HCT116 (cell line): ENCODE measurements at regions not wholly inside any gene's neighbourhood (a gene's known extent, or its start where the extent isn't known, plus 50 kb on each side); places are given as distances from the start of the nearest gene placed in this dataset.

Source experiments
- ATAC-seq: fragments of 200-7000 bp; cut with Tn5 transposase; 2 replicates; pipeline ENCODE4 v1.9.1; 2020; ENCODE audit warnings: mild to moderate bottlenecking, moderate library complexity
- BruUV-seq: library from RNA; stranded (reverse); fragments of 400-500 nt; replicated peaks from 2 replicates; lab custom pipeline; 2021; lab: Mats Ljungman, UMichigan
- CTCF ChIA-PET: fragments of 300-600 bp; sonication (Branson Sonifier 250); formaldehyde crosslinking; loops from one replicate; lab custom pipeline; 2021; ENCODE audit warnings: antibody characterized with exemption; lab: Charles Lee
- POLR2A ChIA-PET: fragments of 300-600, 350-600 bp; sonication (Branson Sonifier 250); formaldehyde crosslinking; loops from one replicate; lab custom pipeline; 2021; ENCODE audit warnings: antibody characterized with exemption; lab: Charles Lee
- RAD21 ChIA-PET, 2 experiments: fragments of 300-600 bp; sonication (Branson Sonifier 250); formaldehyde crosslinking; loops; one replicate each; lab custom pipeline; 2023; ENCODE audit warnings: low total read pairs in 2 of 2; ENCODE audit not compliant: uncharacterized antibody in 2 of 2, unreplicated experiment in 2 of 2, low non-redundant PET in 1 of 2; lab: Charles Lee
- DNase-seq: peaks from one replicate; pipeline ENCODE4 v3.0.0-alpha.2; 2010; ENCODE audit warnings: low read depth, low spot score
- H2AFZ ChIP-seq: fragments of 200-600 bp; shearing (Covaris generic), sonication (generic); 2 replicates; pipeline ENCODE4 v1.6.1; 2017; ENCODE audit warnings: low read depth, mixed run types, mixed read lengths, antibody characterized with exemption, low read length; ENCODE audit not compliant: poor library complexity, severe bottlenecking
- H3K27ac ChIP-seq: 2 replicates; pipeline ENCODE4 v1.5.1; 2012; ENCODE audit warnings: low read depth, low read length
- H3K27me3 ChIP-seq: fragments of 200-600 bp; sonication (generic); 2 replicates; pipeline ENCODE4 v1.6.1; 2016; ENCODE audit warnings: mixed run types, low read length, mixed read lengths; ENCODE audit not compliant: insufficient read depth
- H3K36me3 ChIP-seq, 2 experiments: fragments of 200-500 bp in 1 of 2; fragments of 200-600 bp in 1 of 2; sonication (Bioruptor generic) in 1 of 2; sonication (generic) in 1 of 2; 2 replicates each; pipeline versions ENCODE4 v1.5.1 to v1.6.1; 2014 to 2016; ENCODE audit warnings: low read length in 2 of 2, inconsistent platforms in 1 of 2, mixed read lengths in 1 of 2, mixed run types in 1 of 2; ENCODE audit not compliant: insufficient read depth in 2 of 2, control insufficient read depth in 1 of 2
- H3K4me1 ChIP-seq, 2 experiments: fragments of 200-600 bp in 1 of 2; sonication (generic) in 1 of 2; 2 replicates each; pipeline versions ENCODE4 v1.5.1 to v1.6.1; 2012 to 2017; ENCODE audit warnings: low read length in 2 of 2, inconsistent platforms in 1 of 2, mild to moderate bottlenecking in 1 of 2, mixed read lengths in 1 of 2, mixed run types in 1 of 2, moderate library complexity in 1 of 2; ENCODE audit not compliant: insufficient read depth in 2 of 2, control insufficient read depth in 1 of 2
- H3K4me2 ChIP-seq: fragments of 200-600 bp; sonication (generic); 2 replicates; pipeline ENCODE4 v1.6.1; 2017; ENCODE audit warnings: mixed run types, low read length, mixed read lengths
- H3K4me3 ChIP-seq, 2 experiments: fragments of 200-600 bp in 1 of 2; sonication (generic) in 1 of 2; replicated peaks in 1 of 2; 2 replicates each; pipeline ENCODE4 v1.5.1; 2011 to 2016; ENCODE audit warnings: low read length in 2 of 2, control low read depth in 1 of 2, low read depth in 1 of 2, mild to moderate bottlenecking in 1 of 2, mixed read lengths in 1 of 2, mixed run types in 1 of 2
- H3K79me2 ChIP-seq: fragments of 200-600 bp; sonication (generic); 2 replicates; pipeline ENCODE4 v1.6.1; 2017; ENCODE audit warnings: mild to moderate bottlenecking, mixed run types, low read length, moderate library complexity, mixed read lengths; ENCODE audit not compliant: insufficient read depth
- H3K9ac ChIP-seq: fragments of 200-600 bp; sonication (generic); 2 replicates; pipeline ENCODE4 v1.6.1; 2016; ENCODE audit warnings: low read length, mixed read lengths
- H3K9me2 ChIP-seq: fragments of 200-600 bp; sonication (generic), shearing (Covaris generic); 2 replicates; pipeline ENCODE4 v1.6.1; 2017; ENCODE audit warnings: mixed run types, mild to moderate bottlenecking, moderate library complexity; ENCODE audit not compliant: insufficient read depth
- H3K9me3 ChIP-seq, 2 experiments: fragments of 200-500 bp in 1 of 2; fragments of 200-600 bp in 1 of 2; sonication (Bioruptor generic) in 1 of 2; sonication (generic) in 1 of 2; 2 replicates each; pipeline ENCODE4 v1.6.1; 2014 to 2017; ENCODE audit warnings: low read length in 2 of 2, mixed read lengths in 2 of 2, inconsistent platforms in 1 of 2, low read depth in 1 of 2, mild to moderate bottlenecking in 1 of 2, mixed run types in 1 of 2, moderate library complexity in 1 of 2; ENCODE audit not compliant: control insufficient read depth in 1 of 2, insufficient read depth in 1 of 2
- H4K20me1 ChIP-seq: fragments of 200-600 bp; sonication (generic), shearing (Covaris generic); 2 replicates; pipeline ENCODE4 v1.6.1; 2017; ENCODE audit warnings: mixed run types, mild to moderate bottlenecking, moderate library complexity; ENCODE audit not compliant: insufficient read depth
- CBX3 ChIP-seq: IDR thresholded peaks from 2 replicates; pipeline ENCODE4 v1.6.1; 2012; ENCODE audit warnings: low read depth
- CEBPB ChIP-seq: IDR thresholded peaks from 2 replicates; pipeline ENCODE4 v1.6.1; 2012; ENCODE audit warnings: low read depth
- EGR1 ChIP-seq: IDR thresholded peaks from 2 replicates; pipeline ENCODE4 v1.6.1; 2012; ENCODE audit warnings: low read depth
- ELF1 ChIP-seq: IDR thresholded peaks from 2 replicates; pipeline ENCODE4 v1.6.1; 2012; ENCODE audit warnings: low read depth, borderline replicate concordance
- EZH2 ChIP-seq: fragments of 200-600 bp; sonication (generic); IDR thresholded peaks from 2 replicates; pipeline ENCODE4 v1.6.1; 2017; ENCODE audit warnings: antibody characterized with exemption, mixed run types
- FOSL1 ChIP-seq: IDR thresholded peaks from 2 replicates; pipeline ENCODE4 v1.6.1; 2012; ENCODE audit warnings: low read depth
- JUND ChIP-seq: IDR thresholded peaks from 2 replicates; pipeline ENCODE4 v1.6.1; 2012
- POLR2A ChIP-seq: IDR thresholded peaks from 2 replicates; pipeline ENCODE4 v1.7.0; 2011; ENCODE audit warnings: borderline replicate concordance; ENCODE audit not compliant: insufficient read depth, insufficient read length; ENCODE audit errors: extremely low read depth
- RAD21 ChIP-seq: IDR thresholded peaks from 2 replicates; pipeline ENCODE4 v1.6.1; 2012; ENCODE audit warnings: low read depth, mild to moderate bottlenecking
- SRF ChIP-seq: IDR thresholded peaks from 2 replicates; pipeline ENCODE4 v1.6.1; 2012; ENCODE audit warnings: low read depth
- TCF7L2 ChIP-seq: IDR thresholded peaks from 2 replicates; pipeline ENCODE4 v1.7.0; 2011; ENCODE audit warnings: borderline replicate concordance, inconsistent platforms; ENCODE audit not compliant: insufficient read depth, insufficient read length; ENCODE audit errors: extremely low read depth
- YY1 ChIP-seq: IDR thresholded peaks from 2 replicates; pipeline ENCODE4 v1.6.1; 2011; ENCODE audit warnings: low read length, low read depth, moderate library complexity, mild to moderate bottlenecking; ENCODE audit not compliant: insufficient replicate concordance; ENCODE audit errors: extremely low read depth
- intact Hi-C: fragments of 100-400 bp; cut with micrococcal nuclease; formaldehyde crosslinking; loops from 2 replicates; pipeline ENCODE4 v1.10.0; 2022
- TF ChIP-seq, protein P1 (sequence below), 3 experiments: fragments of 200-600 bp in 1 of 3; sonication (generic) in 1 of 3; IDR thresholded peaks in 2 of 3; conservative IDR thresholded peaks in 1 of 3; 2 replicates each; pipeline ENCODE4 v1.5.1; 2012 to 2017; ENCODE audit warnings: low read depth in 2 of 3, low read length in 2 of 3, antibody characterized with exemption in 1 of 3, borderline replicate concordance in 1 of 3, control low read depth in 1 of 3, mild to moderate bottlenecking in 1 of 3, mixed read lengths in 1 of 3, mixed run types in 1 of 3, moderate library complexity in 1 of 3; ENCODE audit not compliant: insufficient read depth in 1 of 3
- TF ChIP-seq, protein P2 (sequence below): IDR thresholded peaks from 2 replicates; pipeline ENCODE4 v1.6.1; 2011; ENCODE audit warnings: mild to moderate bottlenecking, low read length, moderate library complexity; ENCODE audit not compliant: insufficient replicate concordance; ENCODE audit errors: extremely low read depth
- TF ChIP-seq, protein P3 (sequence below): IDR thresholded peaks from 2 replicates; pipeline ENCODE4 v1.6.1; 2012
- TF ChIP-seq, protein P4 (sequence below): IDR thresholded peaks from 2 replicates; pipeline ENCODE4 v1.6.1; 2012; ENCODE audit warnings: low read depth
- TF ChIP-seq, protein P5 (sequence below): IDR thresholded peaks from 2 replicates; pipeline ENCODE4 v1.6.1; 2012

DNA sequence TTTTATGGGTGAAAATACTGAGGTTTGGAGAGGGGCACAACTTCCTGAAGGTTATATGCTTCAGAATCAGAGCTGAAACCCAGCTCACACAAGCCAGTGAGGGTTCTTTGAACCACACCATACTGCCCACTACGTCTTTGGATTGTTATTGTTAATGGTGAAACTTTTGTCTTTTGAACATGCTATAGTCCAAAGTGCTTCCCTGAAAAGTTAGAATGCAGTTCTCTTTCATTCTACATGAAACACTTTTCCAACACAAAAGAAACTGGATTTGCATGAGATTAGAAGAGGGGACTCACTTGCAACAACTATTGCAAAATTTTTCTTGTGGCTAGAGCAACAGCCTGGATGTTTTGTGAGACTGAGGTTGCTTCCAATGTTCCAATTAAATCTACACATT lies 473.6 kb downstream of the SOX2 start:
- H3K9me2 ChIP-seq, result no peaks in the 10 kb centered on the region
- H3K4me1 ChIP-seq, result peaks cover 14 to 26% of the 10 kb centered on the region in 2 experiments; a peak in 3 of 4 replicates
- intact Hi-C loops, result no loop called here
- ATAC-seq, result no peak
- CTCF ChIA-PET, result no interaction called here
- no peak overlapping the region for H3K4me3 ChIP-seq
- no peak overlapping the region for H3K9ac ChIP-seq
- no peak overlapping the region for H3K4me2 ChIP-seq
- POLR2A ChIA-PET, result no interaction called here
- RAD21 ChIA-PET, result no interaction called here
- no TSS peak for BruUV-seq
- no peaks in the 10 kb centered on the region for H3K79me2 ChIP-seq
- no peak for TF ChIP-seq RAD21
- no peak for TF ChIP-seq EGR1
- TF ChIP-seq FOSL1, result no peak
- TF ChIP-seq JUND, result no peak
- TF ChIP-seq, protein P1, sequence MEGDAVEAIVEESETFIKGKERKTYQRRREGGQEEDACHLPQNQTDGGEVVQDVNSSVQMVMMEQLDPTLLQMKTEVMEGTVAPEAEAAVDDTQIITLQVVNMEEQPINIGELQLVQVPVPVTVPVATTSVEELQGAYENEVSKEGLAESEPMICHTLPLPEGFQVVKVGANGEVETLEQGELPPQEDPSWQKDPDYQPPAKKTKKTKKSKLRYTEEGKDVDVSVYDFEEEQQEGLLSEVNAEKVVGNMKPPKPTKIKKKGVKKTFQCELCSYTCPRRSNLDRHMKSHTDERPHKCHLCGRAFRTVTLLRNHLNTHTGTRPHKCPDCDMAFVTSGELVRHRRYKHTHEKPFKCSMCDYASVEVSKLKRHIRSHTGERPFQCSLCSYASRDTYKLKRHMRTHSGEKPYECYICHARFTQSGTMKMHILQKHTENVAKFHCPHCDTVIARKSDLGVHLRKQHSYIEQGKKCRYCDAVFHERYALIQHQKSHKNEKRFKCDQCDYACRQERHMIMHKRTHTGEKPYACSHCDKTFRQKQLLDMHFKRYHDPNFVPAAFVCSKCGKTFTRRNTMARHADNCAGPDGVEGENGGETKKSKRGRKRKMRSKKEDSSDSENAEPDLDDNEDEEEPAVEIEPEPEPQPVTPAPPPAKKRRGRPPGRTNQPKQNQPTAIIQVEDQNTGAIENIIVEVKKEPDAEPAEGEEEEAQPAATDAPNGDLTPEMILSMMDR (IDR thresholded peaks at IDR 0.05 in 2 of 3, conservative IDR thresholded peaks at IDR 0.05 in 1 of 3; ENCODE audit: borderline replicate concordance in 1 of 3, insufficient read depth in 1 of 3, low read depth in 2 of 3, low read length in 2 of 3), result no peak
- TF ChIP-seq, protein P2, sequence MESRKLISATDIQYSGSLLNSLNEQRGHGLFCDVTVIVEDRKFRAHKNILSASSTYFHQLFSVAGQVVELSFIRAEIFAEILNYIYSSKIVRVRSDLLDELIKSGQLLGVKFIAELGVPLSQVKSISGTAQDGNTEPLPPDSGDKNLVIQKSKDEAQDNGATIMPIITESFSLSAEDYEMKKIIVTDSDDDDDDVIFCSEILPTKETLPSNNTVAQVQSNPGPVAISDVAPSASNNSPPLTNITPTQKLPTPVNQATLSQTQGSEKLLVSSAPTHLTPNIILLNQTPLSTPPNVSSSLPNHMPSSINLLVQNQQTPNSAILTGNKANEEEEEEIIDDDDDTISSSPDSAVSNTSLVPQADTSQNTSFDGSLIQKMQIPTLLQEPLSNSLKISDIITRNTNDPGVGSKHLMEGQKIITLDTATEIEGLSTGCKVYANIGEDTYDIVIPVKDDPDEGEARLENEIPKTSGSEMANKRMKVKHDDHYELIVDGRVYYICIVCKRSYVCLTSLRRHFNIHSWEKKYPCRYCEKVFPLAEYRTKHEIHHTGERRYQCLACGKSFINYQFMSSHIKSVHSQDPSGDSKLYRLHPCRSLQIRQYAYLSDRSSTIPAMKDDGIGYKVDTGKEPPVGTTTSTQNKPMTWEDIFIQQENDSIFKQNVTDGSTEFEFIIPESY, result no peak
- TF ChIP-seq CBX3, result no peak
- no peak for TF ChIP-seq POLR2A
- no peak for TF ChIP-seq CEBPB
- TF ChIP-seq SRF, result no peak
- TF ChIP-seq, protein P3, sequence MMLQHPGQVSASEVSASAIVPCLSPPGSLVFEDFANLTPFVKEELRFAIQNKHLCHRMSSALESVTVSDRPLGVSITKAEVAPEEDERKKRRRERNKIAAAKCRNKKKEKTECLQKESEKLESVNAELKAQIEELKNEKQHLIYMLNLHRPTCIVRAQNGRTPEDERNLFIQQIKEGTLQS, result no peak
- no peak for TF ChIP-seq ELF1
- TF ChIP-seq, protein P4, sequence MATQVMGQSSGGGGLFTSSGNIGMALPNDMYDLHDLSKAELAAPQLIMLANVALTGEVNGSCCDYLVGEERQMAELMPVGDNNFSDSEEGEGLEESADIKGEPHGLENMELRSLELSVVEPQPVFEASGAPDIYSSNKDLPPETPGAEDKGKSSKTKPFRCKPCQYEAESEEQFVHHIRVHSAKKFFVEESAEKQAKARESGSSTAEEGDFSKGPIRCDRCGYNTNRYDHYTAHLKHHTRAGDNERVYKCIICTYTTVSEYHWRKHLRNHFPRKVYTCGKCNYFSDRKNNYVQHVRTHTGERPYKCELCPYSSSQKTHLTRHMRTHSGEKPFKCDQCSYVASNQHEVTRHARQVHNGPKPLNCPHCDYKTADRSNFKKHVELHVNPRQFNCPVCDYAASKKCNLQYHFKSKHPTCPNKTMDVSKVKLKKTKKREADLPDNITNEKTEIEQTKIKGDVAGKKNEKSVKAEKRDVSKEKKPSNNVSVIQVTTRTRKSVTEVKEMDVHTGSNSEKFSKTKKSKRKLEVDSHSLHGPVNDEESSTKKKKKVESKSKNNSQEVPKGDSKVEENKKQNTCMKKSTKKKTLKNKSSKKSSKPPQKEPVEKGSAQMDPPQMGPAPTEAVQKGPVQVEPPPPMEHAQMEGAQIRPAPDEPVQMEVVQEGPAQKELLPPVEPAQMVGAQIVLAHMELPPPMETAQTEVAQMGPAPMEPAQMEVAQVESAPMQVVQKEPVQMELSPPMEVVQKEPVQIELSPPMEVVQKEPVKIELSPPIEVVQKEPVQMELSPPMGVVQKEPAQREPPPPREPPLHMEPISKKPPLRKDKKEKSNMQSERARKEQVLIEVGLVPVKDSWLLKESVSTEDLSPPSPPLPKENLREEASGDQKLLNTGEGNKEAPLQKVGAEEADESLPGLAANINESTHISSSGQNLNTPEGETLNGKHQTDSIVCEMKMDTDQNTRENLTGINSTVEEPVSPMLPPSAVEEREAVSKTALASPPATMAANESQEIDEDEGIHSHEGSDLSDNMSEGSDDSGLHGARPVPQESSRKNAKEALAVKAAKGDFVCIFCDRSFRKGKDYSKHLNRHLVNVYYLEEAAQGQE, result no peak
- TF ChIP-seq EZH2, result no peak
- TF ChIP-seq, protein P5, sequence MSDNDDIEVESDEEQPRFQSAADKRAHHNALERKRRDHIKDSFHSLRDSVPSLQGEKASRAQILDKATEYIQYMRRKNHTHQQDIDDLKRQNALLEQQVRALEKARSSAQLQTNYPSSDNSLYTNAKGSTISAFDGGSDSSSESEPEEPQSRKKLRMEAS, result no peak
- no peak for TF ChIP-seq YY1
- no peak for TF ChIP-seq TCF7L2
- TF ChIP-seq, all 23 proteins: peak for 0
- H2AFZ ChIP-seq, result no peak overlapping the region
- H3K9me3 ChIP-seq, result no peaks in the 10 kb centered on the region
- H3K36me3 ChIP-seq, result no peaks in the 10 kb centered on the region
- no peak overlapping the region for H3K27ac ChIP-seq
- no peaks in the 10 kb centered on the region for H3K27me3 ChIP-seq
- DNase-seq, result no peak
- no peaks in the 10 kb centered on the region for H4K20me1 ChIP-seq
